OCI-LY3 (cell line): ENCODE measurements at regions not wholly inside any gene's neighbourhood (a gene's known extent, or its start where the extent isn't known, plus 50 kb on each side); places are given as distances from the start of the nearest gene placed in this dataset.

ENCODE experiments used
- EZH2phosphoT487 ChIP-seq: fragments of 200-600 bp; shearing (Covaris generic); IDR thresholded peaks from 2 replicates; pipeline ENCODE4 v1.6.1; 2018; ENCODE audit warnings: antibody characterized with exemption, mixed run types, low read depth
- TF ChIP-seq, protein P1 (sequence below): fragments of 200-600, 300-600 bp; sonication (generic); IDR thresholded peaks from 2 replicates; pipeline ENCODE4 v1.5.1; 2014; ENCODE audit warnings: antibody characterized with exemption, low read length, low read depth

- TF ChIP-seq, protein P1, sequence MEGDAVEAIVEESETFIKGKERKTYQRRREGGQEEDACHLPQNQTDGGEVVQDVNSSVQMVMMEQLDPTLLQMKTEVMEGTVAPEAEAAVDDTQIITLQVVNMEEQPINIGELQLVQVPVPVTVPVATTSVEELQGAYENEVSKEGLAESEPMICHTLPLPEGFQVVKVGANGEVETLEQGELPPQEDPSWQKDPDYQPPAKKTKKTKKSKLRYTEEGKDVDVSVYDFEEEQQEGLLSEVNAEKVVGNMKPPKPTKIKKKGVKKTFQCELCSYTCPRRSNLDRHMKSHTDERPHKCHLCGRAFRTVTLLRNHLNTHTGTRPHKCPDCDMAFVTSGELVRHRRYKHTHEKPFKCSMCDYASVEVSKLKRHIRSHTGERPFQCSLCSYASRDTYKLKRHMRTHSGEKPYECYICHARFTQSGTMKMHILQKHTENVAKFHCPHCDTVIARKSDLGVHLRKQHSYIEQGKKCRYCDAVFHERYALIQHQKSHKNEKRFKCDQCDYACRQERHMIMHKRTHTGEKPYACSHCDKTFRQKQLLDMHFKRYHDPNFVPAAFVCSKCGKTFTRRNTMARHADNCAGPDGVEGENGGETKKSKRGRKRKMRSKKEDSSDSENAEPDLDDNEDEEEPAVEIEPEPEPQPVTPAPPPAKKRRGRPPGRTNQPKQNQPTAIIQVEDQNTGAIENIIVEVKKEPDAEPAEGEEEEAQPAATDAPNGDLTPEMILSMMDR: no peak
- no peak for TF ChIP-seq EZH2phosphoT487
These were observed 1191.0 kb upstream of the LRRTM1 start for GRCh38 chr2:81495556-81495955.
